Right lobe of liver (tissue), 4 donors: ENCODE measurements at regions not wholly inside any gene's neighbourhood (a gene's known extent, or its start where the extent isn't known, plus 50 kb on each side); places are given as distances from the start of the nearest gene placed in this dataset.

ENCODE experiments used
- CTCF ChIP-seq, 4 donors: fragments of 200-600 bp in 3 of 4; fragments of 450-650 bp in 1 of 4; IDR thresholded peaks; one replicate each; pipeline versions ENCODE4 v1.5.1 to v1.8.0; 2016 to 2022; ENCODE audit warnings: antibody characterized with exemption in 4 of 4, mild to moderate bottlenecking in 2 of 4
- POLR2A ChIP-seq: fragments of 450-650 bp; IDR thresholded peaks from one replicate; pipeline ENCODE4 v1.6.1; 2017; ENCODE audit warnings: antibody characterized with exemption, mild to moderate bottlenecking
- donor health status: DM: no; HTN: no; CAD: no.
- donor health status: DM: no; HTN: no; CAD: no.
- donor health status: DM: no; HTN: yes; CAD: no.

- no peak for TF ChIP-seq CTCF (IDR thresholded peaks at IDR 0.05)
- no peak for TF ChIP-seq POLR2A
These were observed 213.5 kb upstream of the TARS1 start for GRCh38 chr5:33227247-33227646.
